ENCODE measurements at regions not wholly inside any gene's neighbourhood (a gene's known extent, or its start where the extent isn't known, plus 50 kb on each side); places are given as distances from the start of the nearest gene placed in this dataset.

GRCh38 chr4:13922873-13923645 is 295.5 kb upstream of the BOD1L1 start:
- no peak for TF ChIP-seq CTCF (IDR thresholded peaks at IDR 0.05; ENCODE audit: low read depth, low read length, poor library complexity, severe bottlenecking)
- no peak for TF ChIP-seq EZH2phosphoT487 (IDR thresholded peaks at IDR 0.05; ENCODE audit: borderline replicate concordance, low read length)

All from DOHH2 (cell line).